ENCODE measurements at regions not wholly inside any gene's neighbourhood (a gene's known extent, or its start where the extent isn't known, plus 50 kb on each side); places are given as distances from the start of the nearest gene placed in this dataset.

DNA sequence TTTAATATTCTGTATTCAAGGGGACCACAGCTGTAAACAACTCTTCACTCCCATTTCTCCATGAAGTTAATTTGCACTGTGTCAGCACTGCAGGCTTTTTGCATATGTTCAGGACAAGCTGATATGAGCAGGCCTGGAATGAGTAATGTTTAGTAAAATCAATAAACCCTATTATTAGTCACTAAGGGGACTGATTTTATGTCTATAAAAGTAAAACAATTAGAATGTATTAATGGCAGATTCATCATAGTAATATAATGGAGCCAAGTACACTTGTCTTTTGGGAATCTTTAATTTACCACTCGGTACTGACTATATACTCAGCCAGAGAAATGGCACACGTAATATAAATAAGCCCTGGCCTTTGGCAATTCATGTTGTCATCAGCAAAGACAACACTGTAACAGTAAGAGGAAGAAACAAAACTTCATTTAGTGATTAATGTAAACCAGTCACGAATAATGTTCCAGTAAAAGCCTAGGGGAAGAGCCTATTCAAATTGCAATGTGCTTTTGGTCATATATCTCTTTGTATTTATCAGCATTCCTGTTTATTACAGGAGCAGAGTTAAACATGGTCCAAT lies 111.6 kb downstream of the ZNF608 start:
- no peak for TF ChIP-seq POLR2A (IDR thresholded peaks at IDR 0.05; ENCODE audit: borderline replicate concordance, extremely low read depth, insufficient read depth, insufficient read length)
- TF ChIP-seq, protein P1, sequence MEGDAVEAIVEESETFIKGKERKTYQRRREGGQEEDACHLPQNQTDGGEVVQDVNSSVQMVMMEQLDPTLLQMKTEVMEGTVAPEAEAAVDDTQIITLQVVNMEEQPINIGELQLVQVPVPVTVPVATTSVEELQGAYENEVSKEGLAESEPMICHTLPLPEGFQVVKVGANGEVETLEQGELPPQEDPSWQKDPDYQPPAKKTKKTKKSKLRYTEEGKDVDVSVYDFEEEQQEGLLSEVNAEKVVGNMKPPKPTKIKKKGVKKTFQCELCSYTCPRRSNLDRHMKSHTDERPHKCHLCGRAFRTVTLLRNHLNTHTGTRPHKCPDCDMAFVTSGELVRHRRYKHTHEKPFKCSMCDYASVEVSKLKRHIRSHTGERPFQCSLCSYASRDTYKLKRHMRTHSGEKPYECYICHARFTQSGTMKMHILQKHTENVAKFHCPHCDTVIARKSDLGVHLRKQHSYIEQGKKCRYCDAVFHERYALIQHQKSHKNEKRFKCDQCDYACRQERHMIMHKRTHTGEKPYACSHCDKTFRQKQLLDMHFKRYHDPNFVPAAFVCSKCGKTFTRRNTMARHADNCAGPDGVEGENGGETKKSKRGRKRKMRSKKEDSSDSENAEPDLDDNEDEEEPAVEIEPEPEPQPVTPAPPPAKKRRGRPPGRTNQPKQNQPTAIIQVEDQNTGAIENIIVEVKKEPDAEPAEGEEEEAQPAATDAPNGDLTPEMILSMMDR (IDR thresholded peaks at IDR 0.05 in 2 of 3, conservative IDR thresholded peaks at IDR 0.05 in 1 of 3; ENCODE audit: borderline replicate concordance in 1 of 3, insufficient read depth in 1 of 3, low read depth in 2 of 3, low read length in 2 of 3) = no peak

Measured in HCT116 (cell line).